ENCODE measurements at regions not wholly inside any gene's neighbourhood (a gene's known extent, or its start where the extent isn't known, plus 50 kb on each side); places are given as distances from the start of the nearest gene placed in this dataset.

DNA sequence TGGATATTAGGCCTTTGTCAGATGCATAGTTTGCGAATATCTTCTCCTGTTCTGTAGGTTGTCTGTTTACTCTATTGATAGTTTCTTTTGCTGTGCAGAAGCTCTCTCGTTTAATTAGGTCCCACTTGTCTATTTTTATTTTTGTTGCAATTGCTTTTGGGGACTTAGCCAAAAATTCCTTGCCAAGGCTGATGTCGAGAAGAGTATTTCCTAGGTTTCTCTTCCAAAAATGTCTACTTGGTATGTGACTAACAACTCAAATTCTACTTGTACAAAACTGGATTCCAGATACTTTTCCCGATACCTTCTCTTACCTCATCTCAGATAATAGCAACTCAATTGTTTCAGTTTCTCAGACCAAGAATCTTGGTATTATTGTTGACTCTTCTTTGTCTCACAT, 142.4 kb upstream of the GLRA2 start:
- no peak overlapping the region for H2AFZ ChIP-seq (ENCODE audit: low read length)
- H3K36me3 ChIP-seq (ENCODE audit: control insufficient read depth, insufficient read depth, low read length), result no peaks in the 10 kb centered on the region
- H3K9me3 ChIP-seq (ENCODE audit: control insufficient read depth, insufficient read depth, low read depth, low read length), result no peaks in the 10 kb centered on the region
- H4K20me1 ChIP-seq (ENCODE audit: control insufficient read depth, extremely low read depth, insufficient read depth, low read length), result no peaks in the 10 kb centered on the region
- no peak overlapping the region for H3K9ac ChIP-seq (ENCODE audit: insufficient read depth, low read length)
- no peak overlapping the region for H3K27ac ChIP-seq (ENCODE audit: insufficient read depth, low read length)
- DNase-seq (ENCODE audit: low read depth in 2 of 2), result no peak
- no peak overlapping the region for H3K4me2 ChIP-seq (ENCODE audit: extremely low read depth, insufficient read depth, low read length)
- H3K27me3 ChIP-seq (ENCODE audit: control insufficient read depth, insufficient read depth, low read length), result no peaks in the 10 kb centered on the region
- no peaks in the 10 kb centered on the region for H3K4me1 ChIP-seq (ENCODE audit: control insufficient read depth, extremely low read depth, insufficient read depth, low read length)
- H3K4me3 ChIP-seq (replicated peaks in 1 of 4; ENCODE audit: control extremely low read depth in 1 of 4, insufficient read depth in 1 of 4, low read depth in 3 of 4, low read length in 4 of 4), result no peak overlapping the region
- TF ChIP-seq, protein P1, sequence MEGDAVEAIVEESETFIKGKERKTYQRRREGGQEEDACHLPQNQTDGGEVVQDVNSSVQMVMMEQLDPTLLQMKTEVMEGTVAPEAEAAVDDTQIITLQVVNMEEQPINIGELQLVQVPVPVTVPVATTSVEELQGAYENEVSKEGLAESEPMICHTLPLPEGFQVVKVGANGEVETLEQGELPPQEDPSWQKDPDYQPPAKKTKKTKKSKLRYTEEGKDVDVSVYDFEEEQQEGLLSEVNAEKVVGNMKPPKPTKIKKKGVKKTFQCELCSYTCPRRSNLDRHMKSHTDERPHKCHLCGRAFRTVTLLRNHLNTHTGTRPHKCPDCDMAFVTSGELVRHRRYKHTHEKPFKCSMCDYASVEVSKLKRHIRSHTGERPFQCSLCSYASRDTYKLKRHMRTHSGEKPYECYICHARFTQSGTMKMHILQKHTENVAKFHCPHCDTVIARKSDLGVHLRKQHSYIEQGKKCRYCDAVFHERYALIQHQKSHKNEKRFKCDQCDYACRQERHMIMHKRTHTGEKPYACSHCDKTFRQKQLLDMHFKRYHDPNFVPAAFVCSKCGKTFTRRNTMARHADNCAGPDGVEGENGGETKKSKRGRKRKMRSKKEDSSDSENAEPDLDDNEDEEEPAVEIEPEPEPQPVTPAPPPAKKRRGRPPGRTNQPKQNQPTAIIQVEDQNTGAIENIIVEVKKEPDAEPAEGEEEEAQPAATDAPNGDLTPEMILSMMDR (conservative IDR thresholded peaks at IDR 0.05 in 1 of 2, IDR thresholded peaks at IDR 0.05 in 1 of 2; ENCODE audit: low read depth in 1 of 2, low read length in 2 of 2), result no peak
- TF ChIP-seq EZH2 (IDR thresholded peaks at IDR 0.05; ENCODE audit: low read length, missing control alignments), result no peak
- no peaks in the 10 kb centered on the region for H3K79me2 ChIP-seq (ENCODE audit: control insufficient read depth, insufficient read depth, low read length)

DNA sequence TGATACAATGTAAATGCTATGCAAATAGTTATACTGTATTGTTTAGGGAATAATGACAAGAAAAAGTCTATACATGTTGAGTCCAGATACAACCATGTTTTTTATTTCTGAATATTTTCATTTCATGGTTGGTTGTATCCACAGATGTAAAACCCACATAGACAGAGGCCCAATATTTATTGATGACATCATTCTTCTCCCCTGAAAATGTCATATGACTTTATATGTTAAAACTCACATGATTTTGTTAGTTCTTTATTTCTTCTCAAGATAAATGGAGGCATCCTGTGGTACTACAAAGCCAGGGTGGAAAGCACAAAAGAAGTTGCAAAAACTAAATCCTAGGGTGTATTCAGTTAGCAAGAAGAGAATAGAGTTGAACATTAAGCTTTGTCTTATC, 149.3 kb upstream of the GLRA2 start:
- no peaks in the 10 kb centered on the region for H3K4me1 ChIP-seq (ENCODE audit: control insufficient read depth, extremely low read depth, insufficient read depth, low read length)
- no peak overlapping the region for H3K4me3 ChIP-seq (replicated peaks in 1 of 4; ENCODE audit: control extremely low read depth in 1 of 4, insufficient read depth in 1 of 4, low read depth in 3 of 4, low read length in 4 of 4)
- no peaks in the 10 kb centered on the region for H3K9me3 ChIP-seq (ENCODE audit: control insufficient read depth, insufficient read depth, low read depth, low read length)
- no peak overlapping the region for H3K4me2 ChIP-seq (ENCODE audit: extremely low read depth, insufficient read depth, low read length)
- no peaks in the 10 kb centered on the region for H3K27me3 ChIP-seq (ENCODE audit: control insufficient read depth, insufficient read depth, low read length)
- no peaks in the 10 kb centered on the region for H3K79me2 ChIP-seq (ENCODE audit: control insufficient read depth, insufficient read depth, low read length)
- no peaks in the 10 kb centered on the region for H3K36me3 ChIP-seq (ENCODE audit: control insufficient read depth, insufficient read depth, low read length)
- TF ChIP-seq, protein P1 (conservative IDR thresholded peaks at IDR 0.05 in 1 of 2, IDR thresholded peaks at IDR 0.05 in 1 of 2; ENCODE audit: low read depth in 1 of 2, low read length in 2 of 2), result no peak
- no peak for TF ChIP-seq EZH2 (IDR thresholded peaks at IDR 0.05; ENCODE audit: low read length, missing control alignments)
- no peaks in the 10 kb centered on the region for H4K20me1 ChIP-seq (ENCODE audit: control insufficient read depth, extremely low read depth, insufficient read depth, low read length)
- no peak for DNase-seq (ENCODE audit: low read depth in 2 of 2)
- H3K9ac ChIP-seq (ENCODE audit: insufficient read depth, low read length), result no peak overlapping the region
- H3K27ac ChIP-seq (ENCODE audit: insufficient read depth, low read length), result no peak overlapping the region
- H2AFZ ChIP-seq (ENCODE audit: low read length), result no peak overlapping the region

DNA sequence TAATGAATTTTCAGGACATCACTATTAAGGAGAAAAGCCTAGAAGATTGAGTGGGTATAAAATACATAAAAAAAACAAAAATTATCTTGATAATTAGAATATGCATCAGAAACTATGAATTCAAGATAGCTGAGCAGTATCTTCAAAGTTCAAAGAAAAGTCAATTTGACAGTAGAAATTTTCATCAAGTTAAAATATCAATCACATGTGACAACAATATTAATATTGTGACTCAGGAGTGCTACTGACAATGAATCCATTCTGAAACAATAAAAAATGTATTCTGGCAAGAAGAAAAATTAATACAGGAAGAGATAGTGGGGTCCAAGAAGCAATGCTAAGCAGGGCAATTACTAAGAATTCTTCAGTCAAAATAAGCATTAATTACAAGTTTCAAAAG, 151.9 kb upstream of the GLRA2 start:
- no peak for TF ChIP-seq EZH2 (IDR thresholded peaks at IDR 0.05; ENCODE audit: low read length, missing control alignments)
- TF ChIP-seq, protein P1 (conservative IDR thresholded peaks at IDR 0.05 in 1 of 2, IDR thresholded peaks at IDR 0.05 in 1 of 2; ENCODE audit: low read depth in 1 of 2, low read length in 2 of 2), result no peak
- H3K9ac ChIP-seq (ENCODE audit: insufficient read depth, low read length), result no peak overlapping the region

More for the DNA sequence above, 151.9 kb upstream of the GLRA2 start:
- Histone ChIP-seq H3K4me1 (ENCODE audit: control insufficient read depth, extremely low read depth, insufficient read depth, low read length) (no peaks in the 10 kb centered on the region), H4K20me1 (ENCODE audit: control insufficient read depth, extremely low read depth, insufficient read depth, low read length) (no peaks in the 10 kb centered on the region), H3K27me3 (ENCODE audit: control insufficient read depth, insufficient read depth, low read length) (no peaks in the 10 kb centered on the region), H3K36me3 (ENCODE audit: control insufficient read depth, insufficient read depth, low read length) (no peaks in the 10 kb centered on the region), H3K9me3 (ENCODE audit: control insufficient read depth, insufficient read depth, low read depth, low read length) (no peaks in the 10 kb centered on the region), H3K4me3 (replicated peaks in 1 of 4; ENCODE audit: control extremely low read depth in 1 of 4, insufficient read depth in 1 of 4, low read depth in 3 of 4, low read length in 4 of 4) (no peak overlapping the region), H3K27ac (ENCODE audit: insufficient read depth, low read length) (no peak overlapping the region), H3K4me2 (ENCODE audit: extremely low read depth, insufficient read depth, low read length) (no peak overlapping the region), H3K79me2 (ENCODE audit: control insufficient read depth, insufficient read depth, low read length) (no peaks in the 10 kb centered on the region), H2AFZ (ENCODE audit: low read length) (no peak overlapping the region)
- DNase-seq (ENCODE audit: low read depth in 2 of 2), result no peak
